ENCODE measurements at regions not wholly inside any gene's neighbourhood (a gene's known extent, or its start where the extent isn't known, plus 50 kb on each side); places are given as distances from the start of the nearest gene placed in this dataset.
A peak's percentile ranks its signal among the peaks of the same experiment; 100 is the strongest.
"Not testable (repeated sequence)": the region's sequence is repeated elsewhere in the genome, so short reads cannot be mapped to it uniquely, and the experiment has no call there.

GRCh38 chr13:48583859-48584311, 51.0 kb upstream of the RCBTB2 start:
- no peak for DNase-seq (ENCODE audit: low read depth)
- no peak overlapping the region for H3K4me3 ChIP-seq (replicated peaks; ENCODE audit: low read depth, low read length)
- TF ChIP-seq CTCF (IDR thresholded peaks at IDR 0.05; ENCODE audit: low read length, missing control alignments), result no peak

GRCh38 chr13:48585456-48585840, 52.6 kb upstream of the RCBTB2 start:
- peak; percentile 77 for DNase-seq (ENCODE audit: low read depth)
- no peak overlapping the region for H3K4me3 ChIP-seq (replicated peaks; ENCODE audit: low read depth, low read length)
- TF ChIP-seq CTCF (IDR thresholded peaks at IDR 0.05; ENCODE audit: low read length, missing control alignments), result no peak

GRCh38 chr13:48586591-48587103, 53.8 kb upstream of the RCBTB2 start:
- no peak for TF ChIP-seq CTCF (IDR thresholded peaks at IDR 0.05; ENCODE audit: low read length, missing control alignments)
- H3K4me3 ChIP-seq (replicated peaks; ENCODE audit: low read depth, low read length), result no peak overlapping the region
- peak; percentile 67 for DNase-seq (ENCODE audit: low read depth)

GRCh38 chr13:48588120-48588519, 55.2 kb upstream of the RCBTB2 start:
- H3K4me3 ChIP-seq (replicated peaks; ENCODE audit: low read depth, low read length), result no peak overlapping the region
- no peak for TF ChIP-seq CTCF (IDR thresholded peaks at IDR 0.05; ENCODE audit: low read length, missing control alignments)
- no peak for DNase-seq (ENCODE audit: low read depth)

- DNase-seq (ENCODE audit: low read depth), result no peak
- H3K4me3 ChIP-seq (replicated peaks; ENCODE audit: low read depth, low read length), result no peak overlapping the region
- TF ChIP-seq CTCF (IDR thresholded peaks at IDR 0.05; ENCODE audit: low read length, missing control alignments), result no peak
Observed at GRCh38 chr13:48590141-48590901, 57.4 kb upstream of the RCBTB2 start.

- DNase-seq (ENCODE audit: low read depth); H3K4me3 ChIP-seq (replicated peaks; ENCODE audit: low read depth, low read length): not testable (repeated sequence)
Observed at GRCh38 chr13:48591124-48591872, 58.4 kb upstream of the RCBTB2 start.

GRCh38 chr13:48591889-48592687, 59.2 kb upstream of the RCBTB2 start:
- no peak overlapping the region for H3K4me3 ChIP-seq (replicated peaks; ENCODE audit: low read depth, low read length)
- DNase-seq (ENCODE audit: low read depth), result no peak
- no peak for TF ChIP-seq CTCF (IDR thresholded peaks at IDR 0.05; ENCODE audit: low read length, missing control alignments)

Data from fibroblast of pulmonary artery (primary cell).